ENCODE measurements at regions not wholly inside any gene's neighbourhood (a gene's known extent, or its start where the extent isn't known, plus 50 kb on each side); places are given as distances from the start of the nearest gene placed in this dataset.

- no peak for TF ChIP-seq CTCF (conservative IDR thresholded peaks at IDR 0.05; ENCODE audit: control insufficient read depth, insufficient read depth, low read depth, low read length)
These were observed 383.4 kb downstream of the USP25 start for GRCh38 chr21:16113052-16113715.

GRCh38 chr21:16115461-16115860 is 385.7 kb downstream of the USP25 start:
- H3K4me3 ChIP-seq (ENCODE audit: control insufficient read depth, low read depth, low read length), result no peak overlapping the region
- no peak for DNase-seq (ENCODE audit: low read depth)
- TF ChIP-seq CTCF (conservative IDR thresholded peaks at IDR 0.05; ENCODE audit: control insufficient read depth, insufficient read depth, low read depth, low read length), result no peak

More at GRCh38 chr21:16113052-16113715, 383.4 kb downstream of the USP25 start:
- peak; percentile 37 for DNase-seq (ENCODE audit: low read depth)
- no peak overlapping the region for H3K4me3 ChIP-seq (ENCODE audit: control insufficient read depth, low read depth, low read length)

GRCh38 chr21:16116069-16116468 is 386.3 kb downstream of the USP25 start:
- no peak overlapping the region for H3K4me3 ChIP-seq (ENCODE audit: control insufficient read depth, low read depth, low read length)
- TF ChIP-seq CTCF (conservative IDR thresholded peaks at IDR 0.05; ENCODE audit: control insufficient read depth, insufficient read depth, low read depth, low read length), result no peak
- DNase-seq (ENCODE audit: low read depth), result no peak

GRCh38 chr21:16116798-16117197 is 387.0 kb downstream of the USP25 start:
- no peak overlapping the region for H3K4me3 ChIP-seq (ENCODE audit: control insufficient read depth, low read depth, low read length)
- TF ChIP-seq CTCF (conservative IDR thresholded peaks at IDR 0.05; ENCODE audit: control insufficient read depth, insufficient read depth, low read depth, low read length), result no peak
- DNase-seq (ENCODE audit: low read depth), result peak; percentile 64

DNA sequence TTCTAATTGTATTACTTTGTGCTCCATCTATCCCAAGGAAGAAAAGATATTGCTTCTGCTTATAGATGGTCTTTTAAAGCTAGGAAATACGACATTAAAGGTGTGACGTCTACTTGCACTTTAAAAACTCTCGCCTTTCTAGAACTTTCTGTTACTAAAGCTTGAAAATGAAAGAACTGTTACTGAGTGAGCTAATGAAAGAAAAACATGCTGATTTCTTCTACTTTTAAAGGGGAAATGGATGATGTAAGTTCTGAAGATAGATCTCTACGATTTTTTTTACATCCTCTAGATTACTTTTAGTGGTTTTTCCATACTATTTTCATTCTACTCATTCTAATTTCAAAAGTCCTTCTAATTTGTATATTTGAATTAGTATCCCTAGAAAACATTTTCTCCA is 387.5 kb downstream of the USP25 start:
- H3K4me3 ChIP-seq (ENCODE audit: control insufficient read depth, low read depth, low read length), result no peak overlapping the region
- no peak for TF ChIP-seq CTCF (conservative IDR thresholded peaks at IDR 0.05; ENCODE audit: control insufficient read depth, insufficient read depth, low read depth, low read length)
- peak; percentile 47 for DNase-seq (ENCODE audit: low read depth)

DNA sequence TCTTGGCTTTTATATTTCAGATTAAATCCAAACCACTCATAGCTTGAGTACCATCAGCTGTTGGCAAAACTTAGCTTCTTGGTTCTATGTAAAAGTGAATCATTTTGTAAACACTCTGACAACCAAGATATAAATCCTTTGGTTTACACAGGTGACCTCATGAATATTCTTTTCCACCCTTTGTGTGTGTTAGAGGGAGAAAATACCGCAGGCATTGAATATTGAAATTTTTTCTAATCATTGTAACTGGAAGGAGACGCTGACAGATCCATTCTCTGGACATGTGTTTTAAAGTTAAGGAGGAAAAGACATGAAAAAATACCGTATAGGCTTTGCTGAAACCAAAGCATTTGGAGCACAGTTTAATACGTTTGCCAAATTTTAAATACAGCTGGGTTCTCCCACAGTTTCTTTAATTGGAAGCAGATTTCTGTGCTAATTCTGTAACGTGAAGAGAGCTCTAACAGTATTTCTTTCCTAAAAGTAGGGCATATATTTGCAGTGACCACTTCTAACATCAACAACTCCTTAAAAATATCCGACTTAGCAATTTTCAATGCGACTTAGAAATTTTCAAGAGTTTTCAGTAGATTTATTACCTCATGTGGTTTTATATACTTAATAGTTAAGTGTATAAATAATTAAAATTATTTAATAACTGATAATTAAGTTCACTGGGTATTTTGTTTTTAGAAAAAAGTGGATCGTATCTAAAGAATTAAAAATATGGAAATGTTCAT is 388.2 kb downstream of the USP25 start:
- TF ChIP-seq CTCF (conservative IDR thresholded peaks at IDR 0.05; ENCODE audit: control insufficient read depth, insufficient read depth, low read depth, low read length), result no peak
- DNase-seq (ENCODE audit: low read depth), result peak; percentile 97
- H3K4me3 ChIP-seq (ENCODE audit: control insufficient read depth, low read depth, low read length), result no peak overlapping the region

Measured in fibroblast of mammary gland (primary cell).